Non-pigmented ciliary epithelial cell (primary cell): ENCODE measurements at regions not wholly inside any gene's neighbourhood (a gene's known extent, or its start where the extent isn't known, plus 50 kb on each side); places are given as distances from the start of the nearest gene placed in this dataset.
A peak's percentile ranks its signal among the peaks of the same experiment; 100 is the strongest.
"Not testable (repeated sequence)": the region's sequence is repeated elsewhere in the genome, so short reads cannot be mapped to it uniquely, and the experiment has no call there.

Source experiments
- DNase-seq: peaks from one replicate; pipeline ENCODE4 v3.0.0-alpha.2; 2010; ENCODE audit warnings: low read depth

GRCh38 chr1:69077633-69078032, 490.1 kb upstream of the LRRC7 start:
- no peak for DNase-seq

DNA sequence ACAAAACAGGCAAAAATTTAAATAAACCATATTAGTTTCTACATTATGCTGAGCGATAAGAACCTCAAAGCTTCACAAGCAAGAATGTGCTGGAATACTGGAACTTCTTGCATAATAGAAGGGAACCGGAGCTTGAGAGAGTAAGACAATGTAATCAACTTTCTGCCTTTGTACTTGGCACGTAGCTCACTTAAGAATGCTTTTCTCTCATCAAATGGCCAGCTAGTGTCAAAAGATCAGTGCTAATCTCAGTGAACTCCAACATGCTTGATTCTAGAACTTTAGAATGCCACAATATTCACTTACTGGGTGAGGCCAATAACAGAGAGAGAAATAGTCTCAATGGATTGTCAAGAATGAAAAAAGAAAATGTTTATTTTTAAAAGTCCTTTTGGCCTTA, 486.1 kb upstream of the LRRC7 start:
- DNase-seq, result no peak

DNA sequence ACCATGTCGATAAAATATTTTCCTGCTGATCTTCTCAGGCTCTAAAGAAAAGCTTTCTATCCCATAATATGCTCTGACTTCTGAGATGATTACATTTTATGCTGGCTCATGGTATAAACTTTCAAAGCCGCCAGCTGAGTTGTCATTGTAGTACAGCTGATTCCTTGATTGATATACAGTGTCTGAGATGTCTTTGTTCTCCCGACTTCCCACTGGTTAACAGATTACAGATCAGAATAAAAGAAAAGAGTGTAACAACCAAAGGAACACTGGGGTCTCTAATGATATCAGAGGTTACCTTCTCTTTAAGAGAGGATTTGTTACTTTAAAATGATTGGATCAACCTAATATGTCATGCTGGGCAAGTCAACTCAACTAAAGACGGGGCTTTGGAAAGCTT, 485.4 kb upstream of the LRRC7 start:
- DNase-seq, result no peak

DNA sequence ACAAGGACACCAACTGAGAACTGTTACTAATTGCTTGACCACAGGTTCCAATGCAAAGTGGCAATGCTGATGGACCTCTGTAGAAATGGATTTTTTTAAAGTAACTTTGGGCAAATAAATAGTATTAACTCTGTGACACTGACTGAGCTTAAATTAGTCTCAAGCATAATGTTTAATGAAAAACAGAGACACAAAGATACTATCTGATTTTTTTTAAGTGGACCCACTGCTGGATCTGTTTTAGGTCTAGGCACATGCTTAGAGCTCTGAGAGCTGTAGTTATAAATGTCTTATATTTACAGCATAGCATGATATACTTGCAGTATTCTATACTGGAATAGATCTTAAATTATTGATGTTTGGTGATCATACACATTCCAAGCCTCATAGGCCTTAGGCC, 481.6 kb upstream of the LRRC7 start:
- DNase-seq, result no peak

DNA sequence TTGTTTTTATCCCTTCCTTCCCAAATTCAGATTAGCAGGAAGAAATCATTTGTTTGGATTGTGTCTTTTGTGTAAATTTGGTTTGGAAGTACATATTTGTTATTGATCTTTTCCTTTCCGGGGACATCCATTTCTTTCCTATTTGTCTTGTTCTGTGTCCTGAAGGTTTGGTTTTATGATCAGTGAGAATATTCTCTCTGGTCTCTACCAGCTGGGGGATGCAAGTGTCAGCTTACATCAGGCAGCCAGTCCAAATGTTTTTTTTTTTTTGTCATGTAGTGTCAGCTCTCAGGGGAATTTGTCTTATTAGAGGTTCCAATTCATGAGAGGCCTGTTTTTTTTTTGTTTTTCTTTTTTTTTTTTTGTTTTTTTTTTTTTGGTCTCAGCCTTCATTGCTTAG, 479.2 kb upstream of the LRRC7 start:
- DNase-seq, result no peak

- DNase-seq, result no peak
These were observed 477.6 kb upstream of the LRRC7 start for GRCh38 chr1:69090170-69090569.

DNA sequence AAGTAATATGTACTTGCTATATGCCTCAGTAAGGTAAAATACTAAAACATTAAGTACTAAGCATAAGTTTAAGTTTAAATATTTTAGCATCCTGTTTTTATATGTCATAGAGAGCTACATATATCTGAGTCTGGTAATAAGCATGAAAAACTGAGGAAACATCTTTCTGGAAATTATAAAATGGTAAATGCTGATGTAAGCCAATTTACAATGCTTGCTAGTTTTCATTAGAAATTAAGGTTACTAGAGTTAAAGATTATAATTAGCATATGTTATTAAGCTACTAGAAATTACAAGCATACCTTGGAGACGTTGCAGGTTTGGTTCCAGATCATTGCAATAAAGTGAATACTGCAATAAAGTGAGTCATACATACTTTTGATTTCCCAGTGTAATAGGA, 477.0 kb upstream of the LRRC7 start:
- DNase-seq, result no peak

DNA sequence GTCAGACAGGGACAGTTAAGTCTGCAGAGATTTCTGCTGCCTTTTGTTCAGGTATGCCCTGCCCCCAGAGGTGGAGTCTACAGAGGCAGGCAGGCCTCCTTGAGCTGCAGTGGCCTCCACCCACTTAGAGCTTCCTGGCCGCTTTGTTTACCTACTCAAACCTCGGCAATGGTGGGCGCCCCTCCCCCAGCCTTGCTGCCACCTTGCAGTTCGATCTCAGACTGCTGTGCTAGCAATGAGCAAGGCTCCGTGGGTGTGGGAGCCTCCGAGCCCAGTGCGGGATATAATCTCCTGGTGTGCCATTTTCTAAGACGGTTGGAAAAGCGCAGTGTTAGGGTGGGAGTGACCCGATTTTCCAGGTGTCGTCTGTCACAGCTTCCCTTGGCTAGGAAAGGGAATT, 465.7 kb upstream of the LRRC7 start:
- not testable (repeated sequence) for DNase-seq

DNA sequence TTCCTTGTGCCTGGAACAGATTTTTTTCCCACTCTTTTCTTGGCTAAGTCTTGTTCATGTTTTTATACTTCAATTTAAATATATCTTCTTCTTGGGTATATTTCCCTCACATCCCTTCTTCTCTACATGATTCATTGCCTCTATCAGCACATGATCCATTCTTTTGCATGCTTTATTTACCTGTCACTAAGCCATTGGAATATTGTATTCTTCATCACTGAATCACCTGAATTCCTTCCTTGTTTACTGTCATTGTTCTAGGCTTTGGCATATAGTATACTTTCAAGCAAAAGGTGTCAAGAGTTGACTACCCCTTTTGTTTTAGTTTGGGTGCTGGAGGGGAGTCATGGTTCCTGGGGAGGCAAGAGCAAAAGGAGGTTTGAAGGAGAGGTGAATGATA, 464.5 kb upstream of the LRRC7 start:
- DNase-seq, result no peak

DNA sequence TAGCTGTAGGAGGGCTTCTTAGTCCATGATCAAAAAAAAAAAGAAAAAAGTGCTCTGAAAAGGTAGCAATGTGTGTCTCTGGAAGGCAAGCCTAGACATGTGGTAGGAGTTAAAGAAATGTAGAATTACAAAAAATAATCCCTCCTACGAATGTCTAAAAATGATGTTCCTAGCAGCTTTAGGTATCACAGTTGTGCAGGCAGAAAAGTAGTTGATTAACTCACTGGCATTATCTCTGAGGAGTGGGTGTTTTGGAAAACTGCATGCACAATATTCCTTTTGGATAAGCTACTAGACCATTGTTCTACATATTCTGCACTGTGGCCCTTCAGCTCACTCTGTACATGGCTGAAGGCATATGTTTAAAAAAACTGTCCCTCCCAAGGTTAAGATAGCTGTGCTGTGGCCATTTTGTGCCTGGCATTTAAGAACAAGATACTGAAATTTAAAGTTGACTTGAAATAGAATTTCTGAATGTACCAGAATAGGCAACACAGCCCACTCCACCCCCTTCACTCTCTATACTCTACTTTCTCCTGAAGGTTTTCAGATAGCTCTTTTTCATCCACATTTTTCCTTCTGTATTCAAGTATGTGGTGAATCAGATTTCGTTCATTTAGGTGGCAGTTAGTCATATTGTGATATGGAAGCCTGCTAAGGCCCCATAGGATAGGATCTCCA, 463.9 kb upstream of the LRRC7 start:
- DNase-seq, result no peak

- no peak for DNase-seq
These were observed 462.8 kb upstream of the LRRC7 start for GRCh38 chr1:69104894-69105293.

- DNase-seq, result no peak
These were observed 458.4 kb upstream of the LRRC7 start for GRCh38 chr1:69109277-69109676.

- DNase-seq, result no peak
These were observed 456.9 kb upstream of the LRRC7 start for GRCh38 chr1:69110851-69111250.

DNA sequence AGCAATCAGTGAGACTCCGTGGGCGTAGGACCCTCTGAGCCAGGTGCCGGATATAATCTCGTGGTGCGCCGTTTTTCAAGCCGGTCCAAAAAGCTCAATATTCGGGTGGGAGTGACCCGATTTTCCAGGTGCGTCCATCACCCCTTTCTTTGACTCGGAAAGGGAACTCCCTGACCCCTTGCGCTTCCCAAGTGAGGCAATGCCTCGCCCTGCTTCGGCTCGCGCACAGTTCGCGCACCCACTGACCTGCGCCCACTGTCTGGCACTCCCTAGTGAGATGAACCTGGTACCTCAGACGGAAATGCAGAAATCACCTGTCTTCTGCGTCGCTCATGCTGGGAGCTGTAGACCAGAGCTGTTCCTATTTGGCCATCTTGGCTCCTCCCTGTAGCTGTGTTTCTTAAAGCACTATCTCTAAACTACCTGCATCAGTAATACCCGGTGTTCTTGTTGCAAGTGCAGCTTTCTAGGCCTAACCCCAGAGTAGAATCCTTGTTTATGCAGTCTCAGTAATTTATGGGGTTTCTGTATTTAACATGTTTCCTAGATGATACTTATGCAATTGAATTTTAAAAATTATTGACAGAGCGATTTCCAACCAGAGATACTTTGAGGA, 447.5 kb upstream of the LRRC7 start:
- DNase-seq, result not testable (repeated sequence)

- DNase-seq, result no peak
These were observed 446.9 kb upstream of the LRRC7 start for GRCh38 chr1:69120817-69121216.

GRCh38 chr1:69121723-69122122, 446.0 kb upstream of the LRRC7 start:
- DNase-seq, result peak; percentile 1

GRCh38 chr1:69122373-69122772, 445.3 kb upstream of the LRRC7 start:
- no peak for DNase-seq

GRCh38 chr1:69123486-69123885, 444.2 kb upstream of the LRRC7 start:
- DNase-seq, result no peak

DNA sequence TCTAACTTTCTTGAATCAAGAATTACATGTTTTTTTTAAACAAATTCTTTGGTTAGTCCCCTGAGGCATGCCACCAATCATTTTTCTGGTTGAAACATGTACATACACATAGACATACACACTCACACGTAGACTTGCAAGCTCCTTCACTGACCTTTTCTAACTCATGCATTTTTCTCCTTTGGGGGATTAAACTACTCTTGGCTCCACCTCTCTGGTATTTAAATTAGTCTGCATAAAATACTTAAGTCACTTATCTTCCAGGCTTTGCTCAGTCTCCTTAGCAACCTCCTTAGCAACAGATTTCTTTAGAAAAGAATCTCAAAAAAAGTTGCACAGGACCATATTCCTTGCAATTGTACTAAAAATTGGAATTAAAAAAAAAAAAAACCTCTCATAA, 440.9 kb upstream of the LRRC7 start:
- no peak for DNase-seq

DNA sequence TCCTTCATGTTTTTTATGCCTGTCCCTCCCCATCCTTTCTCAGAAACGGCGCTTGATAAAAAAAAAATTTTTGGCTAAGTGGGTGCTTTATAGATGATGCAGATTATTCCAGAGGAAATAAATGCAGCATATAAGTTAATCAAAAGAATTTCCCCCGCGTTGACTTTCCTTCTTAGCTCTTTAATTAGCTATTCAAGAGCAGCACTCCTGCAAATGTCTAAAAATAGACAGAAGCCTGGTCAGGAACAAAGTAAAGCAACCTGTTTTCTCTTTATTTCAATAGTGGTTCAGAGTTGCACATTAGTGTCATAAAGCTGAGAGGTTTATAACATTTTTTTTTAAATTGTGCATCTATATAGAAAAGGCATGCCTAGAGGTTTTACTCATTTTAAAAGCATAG, 439.5 kb upstream of the LRRC7 start:
- no peak for DNase-seq

GRCh38 chr1:69129538-69129937, 438.2 kb upstream of the LRRC7 start:
- no peak for DNase-seq

- no peak for DNase-seq
These were observed 429.6 kb upstream of the LRRC7 start for GRCh38 chr1:69138172-69138571.

GRCh38 chr1:69139007-69139406, 428.7 kb upstream of the LRRC7 start:
- DNase-seq, result no peak

- no peak for DNase-seq
These were observed 421.4 kb upstream of the LRRC7 start for GRCh38 chr1:69146303-69146702.
